Endothelial cell of umbilical vein (primary cell): ENCODE measurements at regions not wholly inside any gene's neighbourhood (a gene's known extent, or its start where the extent isn't known, plus 50 kb on each side); places are given as distances from the start of the nearest gene placed in this dataset.

Experiments used
- BruUV-seq: library from RNA; stranded (reverse); fragments of 400-500 nt; replicated peaks from 2 replicates; lab custom pipeline; 2021; lab: Mats Ljungman, UMichigan
- CTCF ChIA-PET: fragments of 300-600, 350-600 bp; sonication (Branson Sonifier 250); formaldehyde crosslinking; loops from one replicate; lab custom pipeline; 2021; ENCODE audit warnings: antibody characterized with exemption, inconsistent platforms; lab: Charles Lee
- POLR2A ChIA-PET: fragments of 300-600, 350-600 bp; sonication (Branson Sonifier 250); formaldehyde crosslinking; loops from one replicate; lab custom pipeline; 2021; ENCODE audit warnings: antibody characterized with exemption, inconsistent platforms; lab: Charles Lee
- DNase-seq: peaks from one replicate; pipeline ENCODE4 v3.0.0-alpha.2; 2011; ENCODE audit warnings: low read depth, low spot score
- FAIRE-seq: peaks from 2 replicates; lab custom pipeline; 2011; peaks lifted over from hg19 to GRCh38; lab: Jason Lieb, UNC
- H2AFZ ChIP-seq: 2 replicates; pipeline ENCODE4 v1.6.0; 2012; ENCODE audit warnings: low read depth, low read length, control low read depth, inconsistent platforms
- H3K27ac ChIP-seq: 2 replicates; pipeline ENCODE4 v1.5.1; 2011; ENCODE audit warnings: low read depth, mild to moderate bottlenecking, control low read depth, low read length, moderate library complexity; ENCODE audit not compliant: insufficient read depth
- H3K27me3 ChIP-seq, 2 experiments: 2 replicates each; pipeline versions ENCODE4 v1.6.0 to v1.6.1; 2011; ENCODE audit warnings: low read length in 2 of 2, mixed read lengths in 1 of 2; ENCODE audit not compliant: control insufficient read depth in 2 of 2, insufficient read depth in 2 of 2
- H3K36me3 ChIP-seq, 2 experiments: 2 replicates in 1 of 2; 3 replicates in 1 of 2; pipeline ENCODE4 v1.5.1; 2011; ENCODE audit warnings: low read length in 2 of 2, mild to moderate bottlenecking in 1 of 2, moderate library complexity in 1 of 2; ENCODE audit not compliant: control insufficient read depth in 2 of 2, insufficient read depth in 2 of 2; ENCODE audit errors: extremely low read depth in 1 of 2
- H3K4me1 ChIP-seq: 3 replicates; pipeline ENCODE4 v1.5.1; 2011; ENCODE audit warnings: mild to moderate bottlenecking, low read length; ENCODE audit not compliant: control insufficient read depth, insufficient read depth; ENCODE audit errors: extremely low read depth
- H3K4me2 ChIP-seq: 2 replicates; pipeline ENCODE4 v1.6.1; 2011; ENCODE audit warnings: low read length, control low read depth, mixed read lengths; ENCODE audit not compliant: insufficient read depth
- H3K4me3 ChIP-seq, 3 experiments: fragments of 200-600 bp in 1 of 3; sonication (generic), shearing (Covaris generic) in 1 of 3; replicated peaks in 1 of 3; 2 replicates each; pipeline ENCODE4 v1.5.1; 2011 to 2016; ENCODE audit warnings: control low read depth in 3 of 3, low read length in 3 of 3, mild to moderate bottlenecking in 2 of 3, inconsistent platforms in 1 of 3, low read depth in 1 of 3, moderate library complexity in 1 of 3; ENCODE audit not compliant: insufficient read depth in 1 of 3
- H3K79me2 ChIP-seq: 2 replicates; pipeline ENCODE4 v1.6.0; 2012; ENCODE audit warnings: low read length, inconsistent platforms; ENCODE audit not compliant: control insufficient read depth, insufficient read depth
- H3K9ac ChIP-seq: replicated peaks from 2 replicates; pipeline ENCODE3; 2011; ENCODE audit warnings: low read length, control low read depth; ENCODE audit not compliant: insufficient read depth; ENCODE audit errors: extremely low read depth
- H3K9me1 ChIP-seq: replicated peaks from 3 replicates; pipeline ENCODE4 v1.6.0; 2011; ENCODE audit warnings: mild to moderate bottlenecking, low read length; ENCODE audit not compliant: control insufficient read depth, insufficient read depth; ENCODE audit errors: extremely low read depth
- H3K9me3 ChIP-seq: replicated peaks from 2 replicates; pipeline ENCODE4 v1.5.1; 2012; ENCODE audit warnings: low read length, inconsistent platforms; ENCODE audit not compliant: control insufficient read depth, insufficient read depth
- H4K20me1 ChIP-seq: replicated peaks from 2 replicates; pipeline ENCODE3; 2011; ENCODE audit warnings: mild to moderate bottlenecking, low read length; ENCODE audit not compliant: control insufficient read depth, insufficient read depth; ENCODE audit errors: extremely low read depth
- EZH2 ChIP-seq: IDR thresholded peaks from 2 replicates; pipeline ENCODE4 v1.6.1; 2012; ENCODE audit warnings: borderline replicate concordance, low read depth, mild to moderate bottlenecking, moderate library complexity, low read length, inconsistent platforms; ENCODE audit not compliant: severe bottlenecking
- FOS ChIP-seq: IDR thresholded peaks from 2 replicates; pipeline ENCODE4 v1.6.1; 2011; ENCODE audit warnings: mild to moderate bottlenecking, low read length, moderate library complexity, borderline replicate concordance; ENCODE audit not compliant: insufficient read depth
- GATA2 ChIP-seq: IDR thresholded peaks from 2 replicates; pipeline ENCODE4 v1.7.0; 2011; ENCODE audit warnings: low read depth, mild to moderate bottlenecking, moderate library complexity, mixed read lengths, low read length; ENCODE audit not compliant: insufficient read length, insufficient read depth
- JUN ChIP-seq: IDR thresholded peaks from 2 replicates; pipeline ENCODE4 v1.6.1; 2011; ENCODE audit warnings: borderline replicate concordance, low read depth; ENCODE audit not compliant: insufficient read length, insufficient read depth
- MYC ChIP-seq: IDR thresholded peaks from one replicate; pipeline ENCODE4 v1.6.1; 2011; ENCODE audit warnings: mild to moderate bottlenecking, low read depth, low read length
- POLR2A ChIP-seq: IDR thresholded peaks from 2 replicates; pipeline ENCODE4 v1.6.1; 2012; ENCODE audit warnings: low read depth, mild to moderate bottlenecking, control low read depth, low read length
- POLR2AphosphoS5 ChIP-seq: IDR thresholded peaks from 2 replicates; pipeline ENCODE4 v1.6.1; 2012; ENCODE audit warnings: low read depth, mild to moderate bottlenecking, control low read depth, low read length, moderate library complexity; ENCODE audit not compliant: insufficient read depth
- dilution Hi-C: fragments of 300-500 bp; cut with MboI; formaldehyde crosslinking; loops from one replicate; pipeline ENCODE4 v1.15.0; 2019; ENCODE audit warnings: low sequenced_read_pairs; ENCODE audit not compliant: extremely low pct_ligation_motif_present
- intact Hi-C: fragments of 100-400 bp; cut with micrococcal nuclease; formaldehyde crosslinking; loops from one replicate; pipeline ENCODE4 v1.10.0; 2022
- TF ChIP-seq, protein P1 (sequence below), 2 donors: IDR thresholded peaks; 1 replicate in 1 of 2; 2 replicates in 1 of 2; pipeline ENCODE4 v1.5.1; 2011; ENCODE audit warnings: low read length in 2 of 2, mild to moderate bottlenecking in 2 of 2, moderate library complexity in 2 of 2, control low read depth in 1 of 2, inconsistent platforms in 1 of 2, low read depth in 1 of 2; ENCODE audit not compliant: insufficient read depth in 1 of 2; ENCODE audit errors: extremely low read depth in 1 of 2
- TF ChIP-seq, protein P2 (sequence below): IDR thresholded peaks from 2 replicates; pipeline ENCODE4 v1.6.1; 2011; ENCODE audit not compliant: insufficient read depth, insufficient read length

DNA sequence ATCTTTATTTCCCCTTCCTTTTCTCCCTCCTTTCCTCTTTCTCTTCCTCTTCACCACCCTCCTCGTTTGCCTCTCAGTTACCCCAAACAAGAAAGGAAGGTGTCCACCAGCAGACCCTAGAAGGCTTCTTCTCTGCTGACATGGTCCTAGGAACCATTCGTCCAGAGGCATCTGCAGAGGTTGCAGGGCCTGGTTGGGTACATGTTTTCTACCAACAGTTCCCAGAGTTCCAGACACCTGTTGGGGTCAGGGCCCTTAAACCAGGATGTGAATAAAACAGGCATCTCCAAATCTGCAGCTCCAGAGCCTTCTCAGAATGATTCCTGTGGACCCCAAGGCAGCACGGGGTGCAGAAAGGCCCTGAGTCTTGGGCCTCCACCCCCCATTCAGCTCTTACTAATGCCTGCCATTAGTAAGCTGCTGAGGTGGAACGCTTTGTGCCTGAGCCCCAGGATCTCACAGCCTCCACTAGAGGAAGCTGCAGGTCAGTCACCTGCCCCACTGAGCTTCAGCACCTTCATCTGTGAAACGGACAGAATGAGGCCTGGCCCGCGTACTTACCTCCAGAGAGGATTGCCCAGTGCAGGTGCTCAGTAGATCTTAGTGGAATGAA, 130.4 kb downstream of the DICER1 start:
- Histone ChIP-seq H3K9ac (no peak overlapping the region), H2AFZ (no peak overlapping the region), H3K9me3 (no peaks in the 10 kb centered on the region), H3K79me2 (no peaks in the 10 kb centered on the region), H3K4me3 (no peak overlapping the region), H3K27me3 (no peaks in the 10 kb centered on the region), H3K36me3 (no peaks in the 10 kb centered on the region), H3K4me2 (no peak overlapping the region), H3K4me1 (no peaks in the 10 kb centered on the region), H4K20me1 (no peaks in the 10 kb centered on the region), H3K9me1 (no peaks in the 10 kb centered on the region), H3K27ac (no peak overlapping the region)
- DNase-seq, result no peak
- ChIA-PET CTCF (no interaction called here), POLR2A (no interaction called here)
- dilution Hi-C loops, result no loop called here
- FAIRE-seq, result no peak
- intact Hi-C loops, result no loop called here
- TF ChIP-seq FOS, result no peak
- TF ChIP-seq MYC, result no peak
- TF ChIP-seq, protein P1, sequence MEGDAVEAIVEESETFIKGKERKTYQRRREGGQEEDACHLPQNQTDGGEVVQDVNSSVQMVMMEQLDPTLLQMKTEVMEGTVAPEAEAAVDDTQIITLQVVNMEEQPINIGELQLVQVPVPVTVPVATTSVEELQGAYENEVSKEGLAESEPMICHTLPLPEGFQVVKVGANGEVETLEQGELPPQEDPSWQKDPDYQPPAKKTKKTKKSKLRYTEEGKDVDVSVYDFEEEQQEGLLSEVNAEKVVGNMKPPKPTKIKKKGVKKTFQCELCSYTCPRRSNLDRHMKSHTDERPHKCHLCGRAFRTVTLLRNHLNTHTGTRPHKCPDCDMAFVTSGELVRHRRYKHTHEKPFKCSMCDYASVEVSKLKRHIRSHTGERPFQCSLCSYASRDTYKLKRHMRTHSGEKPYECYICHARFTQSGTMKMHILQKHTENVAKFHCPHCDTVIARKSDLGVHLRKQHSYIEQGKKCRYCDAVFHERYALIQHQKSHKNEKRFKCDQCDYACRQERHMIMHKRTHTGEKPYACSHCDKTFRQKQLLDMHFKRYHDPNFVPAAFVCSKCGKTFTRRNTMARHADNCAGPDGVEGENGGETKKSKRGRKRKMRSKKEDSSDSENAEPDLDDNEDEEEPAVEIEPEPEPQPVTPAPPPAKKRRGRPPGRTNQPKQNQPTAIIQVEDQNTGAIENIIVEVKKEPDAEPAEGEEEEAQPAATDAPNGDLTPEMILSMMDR (IDR thresholded peaks at IDR 0.05; ENCODE audit: extremely low read depth in 1 of 2, insufficient read depth in 1 of 2, low read depth in 1 of 2, low read length in 2 of 2), result no peak
- TF ChIP-seq POLR2A, result no peak
- TF ChIP-seq GATA2, result no peak
- TF ChIP-seq POLR2AphosphoS5, result no peak
- TF ChIP-seq, protein P2, sequence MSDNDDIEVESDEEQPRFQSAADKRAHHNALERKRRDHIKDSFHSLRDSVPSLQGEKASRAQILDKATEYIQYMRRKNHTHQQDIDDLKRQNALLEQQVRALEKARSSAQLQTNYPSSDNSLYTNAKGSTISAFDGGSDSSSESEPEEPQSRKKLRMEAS, result no peak
- no peak for TF ChIP-seq EZH2
- no peak for TF ChIP-seq JUN
- BruUV-seq, result no TSS peak
